Vagina (tissue), 2 donors: ENCODE measurements at regions not wholly inside any gene's neighbourhood (a gene's known extent, or its start where the extent isn't known, plus 50 kb on each side); places are given as distances from the start of the nearest gene placed in this dataset.

ENCODE experiments used
- POLR2A ChIP-seq, 2 donors: fragments of 450-650 bp; IDR thresholded peaks; one replicate each; pipeline ENCODE4 v1.6.1; 2017; ENCODE audit warnings: antibody characterized with exemption in 2 of 2, mild to moderate bottlenecking in 2 of 2, moderate library complexity in 2 of 2
- POLR2AphosphoS5 ChIP-seq, 2 donors: sonication (generic); formaldehyde crosslinking; IDR thresholded peaks; one replicate each; pipeline ENCODE4 v1.9.0; 2017; ENCODE audit warnings: antibody characterized with exemption in 2 of 2, mild to moderate bottlenecking in 2 of 2, low read depth in 1 of 2; ENCODE audit not compliant: insufficient read depth in 1 of 2
- TF ChIP-seq, protein P1 (sequence below), 3 experiments: fragments of 450-650 bp in 2 of 3; fragments of 200-600 bp in 1 of 3; sonication (generic) in 1 of 3; IDR thresholded peaks; one replicate each; pipeline ENCODE4 v1.5.1; 2017 to 2019; ENCODE audit warnings: antibody characterized with exemption in 3 of 3, mild to moderate bottlenecking in 2 of 3, moderate library complexity in 2 of 3

DNA sequence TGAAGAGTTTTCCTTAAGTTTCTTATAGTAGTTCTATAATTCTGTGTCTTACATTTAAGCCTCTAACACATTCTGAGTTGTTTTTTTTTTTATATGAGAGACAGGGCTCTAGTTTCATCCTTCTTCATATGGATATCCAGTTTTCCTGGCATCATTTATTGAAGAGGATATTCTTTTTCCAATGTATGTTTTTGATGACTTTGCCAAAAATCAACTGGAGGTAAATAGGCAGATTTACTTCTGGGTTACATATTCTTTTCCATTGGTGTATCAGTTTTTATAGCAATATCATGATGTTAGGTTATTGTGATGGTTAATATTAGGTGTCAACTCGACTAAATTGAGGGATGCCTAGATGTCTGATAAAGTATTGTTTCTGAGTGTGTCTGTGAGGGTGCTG, 650.7 kb upstream of the GRID2 start:
- TF ChIP-seq, protein P1, sequence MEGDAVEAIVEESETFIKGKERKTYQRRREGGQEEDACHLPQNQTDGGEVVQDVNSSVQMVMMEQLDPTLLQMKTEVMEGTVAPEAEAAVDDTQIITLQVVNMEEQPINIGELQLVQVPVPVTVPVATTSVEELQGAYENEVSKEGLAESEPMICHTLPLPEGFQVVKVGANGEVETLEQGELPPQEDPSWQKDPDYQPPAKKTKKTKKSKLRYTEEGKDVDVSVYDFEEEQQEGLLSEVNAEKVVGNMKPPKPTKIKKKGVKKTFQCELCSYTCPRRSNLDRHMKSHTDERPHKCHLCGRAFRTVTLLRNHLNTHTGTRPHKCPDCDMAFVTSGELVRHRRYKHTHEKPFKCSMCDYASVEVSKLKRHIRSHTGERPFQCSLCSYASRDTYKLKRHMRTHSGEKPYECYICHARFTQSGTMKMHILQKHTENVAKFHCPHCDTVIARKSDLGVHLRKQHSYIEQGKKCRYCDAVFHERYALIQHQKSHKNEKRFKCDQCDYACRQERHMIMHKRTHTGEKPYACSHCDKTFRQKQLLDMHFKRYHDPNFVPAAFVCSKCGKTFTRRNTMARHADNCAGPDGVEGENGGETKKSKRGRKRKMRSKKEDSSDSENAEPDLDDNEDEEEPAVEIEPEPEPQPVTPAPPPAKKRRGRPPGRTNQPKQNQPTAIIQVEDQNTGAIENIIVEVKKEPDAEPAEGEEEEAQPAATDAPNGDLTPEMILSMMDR (IDR thresholded peaks at IDR 0.05), result no peak
- TF ChIP-seq POLR2A (IDR thresholded peaks at IDR 0.05) (no peak), POLR2AphosphoS5 (IDR thresholded peaks at IDR 0.05; ENCODE audit: insufficient read depth in 1 of 2, low read depth in 1 of 2) (no peak)
